Transverse colon (tissue), 3 donors: ENCODE measurements at regions not wholly inside any gene's neighbourhood (a gene's known extent, or its start where the extent isn't known, plus 50 kb on each side); places are given as distances from the start of the nearest gene placed in this dataset.

Source experiments
- POLR2A ChIP-seq: fragments of 450-650 bp; IDR thresholded peaks from one replicate; pipeline ENCODE4 v1.6.1; 2016; ENCODE audit warnings: antibody characterized with exemption, mild to moderate bottlenecking, moderate library complexity
- TF ChIP-seq, protein P1 (sequence below), 5 experiments: fragments of 200-600 bp in 3 of 5; fragments of 450-650 bp in 2 of 5; sonication (generic) in 3 of 5; IDR thresholded peaks; 1 replicate in 2 of 5; 2 replicates in 3 of 5; pipeline ENCODE4 v1.5.1; 2016 to 2017; ENCODE audit warnings: antibody characterized with exemption in 5 of 5, inconsistent platforms in 3 of 5, mild to moderate bottlenecking in 2 of 5, moderate library complexity in 1 of 5

DNA sequence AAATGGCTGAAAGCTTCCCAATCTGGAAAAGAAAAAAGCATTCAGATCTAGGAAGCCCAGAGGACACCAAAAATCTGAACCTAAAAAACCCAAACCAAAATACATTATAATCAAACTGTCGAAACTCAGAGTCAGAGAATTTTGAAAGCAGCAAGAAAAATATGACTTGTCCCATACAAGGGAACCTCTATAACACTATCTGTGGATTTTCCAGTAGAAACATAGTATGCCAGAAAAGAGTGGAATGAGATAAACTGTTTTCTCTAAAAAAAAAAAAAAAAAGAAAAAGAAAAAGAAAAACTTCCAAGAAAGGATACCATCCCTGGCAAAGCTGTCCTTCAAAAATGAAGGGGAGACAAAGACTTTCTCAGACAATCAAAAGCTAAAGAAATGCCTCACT, 179.0 kb downstream of the POM121L12 start:
- TF ChIP-seq, protein P1, sequence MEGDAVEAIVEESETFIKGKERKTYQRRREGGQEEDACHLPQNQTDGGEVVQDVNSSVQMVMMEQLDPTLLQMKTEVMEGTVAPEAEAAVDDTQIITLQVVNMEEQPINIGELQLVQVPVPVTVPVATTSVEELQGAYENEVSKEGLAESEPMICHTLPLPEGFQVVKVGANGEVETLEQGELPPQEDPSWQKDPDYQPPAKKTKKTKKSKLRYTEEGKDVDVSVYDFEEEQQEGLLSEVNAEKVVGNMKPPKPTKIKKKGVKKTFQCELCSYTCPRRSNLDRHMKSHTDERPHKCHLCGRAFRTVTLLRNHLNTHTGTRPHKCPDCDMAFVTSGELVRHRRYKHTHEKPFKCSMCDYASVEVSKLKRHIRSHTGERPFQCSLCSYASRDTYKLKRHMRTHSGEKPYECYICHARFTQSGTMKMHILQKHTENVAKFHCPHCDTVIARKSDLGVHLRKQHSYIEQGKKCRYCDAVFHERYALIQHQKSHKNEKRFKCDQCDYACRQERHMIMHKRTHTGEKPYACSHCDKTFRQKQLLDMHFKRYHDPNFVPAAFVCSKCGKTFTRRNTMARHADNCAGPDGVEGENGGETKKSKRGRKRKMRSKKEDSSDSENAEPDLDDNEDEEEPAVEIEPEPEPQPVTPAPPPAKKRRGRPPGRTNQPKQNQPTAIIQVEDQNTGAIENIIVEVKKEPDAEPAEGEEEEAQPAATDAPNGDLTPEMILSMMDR (IDR thresholded peaks at IDR 0.05): no peak
- TF ChIP-seq POLR2A: no peak
